ENCODE measurements at regions not wholly inside any gene's neighbourhood (a gene's known extent, or its start where the extent isn't known, plus 50 kb on each side); places are given as distances from the start of the nearest gene placed in this dataset.

GRCh38 chr10:35986756-35987502, 344.8 kb upstream of the FZD8 start:
- Histone ChIP-seq H4K20me1 (ENCODE audit: insufficient read depth, low read length) (no peaks in the 10 kb centered on the region), H2BK15ac (ENCODE audit: low read depth, low read length) (no peak overlapping the region), H3K36me3 (ENCODE audit: control insufficient read depth, insufficient read depth, low read length) (no peaks in the 10 kb centered on the region), H4K91ac (ENCODE audit: insufficient read depth, low read depth, low read length) (no peak overlapping the region), H3K27me3 (ENCODE audit: control insufficient read depth, insufficient read depth, low read length) (no peaks in the 10 kb centered on the region; the same call in 1 of the 2 replicates), H2AK9ac (replicated peaks; ENCODE audit: low read depth, low read length, poor library complexity) (no peak overlapping the region), H2AFZ (replicated peaks; ENCODE audit: low read length, poor library complexity) (no peak overlapping the region), H3K4ac (ENCODE audit: low read depth, low read length) (no peak overlapping the region), H2BK20ac (ENCODE audit: low read depth, low read length) (no peak overlapping the region), H3K79me1 (ENCODE audit: low read depth in 1 of 2, low read length in 2 of 2) (no peaks in the 10 kb centered on the region), H3K9me3 (ENCODE audit: control insufficient read depth, insufficient read depth, low read length) (no peaks in the 10 kb centered on the region), H3K4me1 (ENCODE audit: control insufficient read depth, insufficient read depth, low read length) (no peaks in the 10 kb centered on the region), H3K9me1 (ENCODE audit: insufficient read depth, low read length) (no peaks in the 10 kb centered on the region), H2AK5ac (ENCODE audit: low read depth, low read length) (no peak overlapping the region), H3K4me3 (ENCODE audit: insufficient read depth, low read depth, low read length) (no peak overlapping the region), H4K8ac (ENCODE audit: low read depth in 2 of 2, low read length in 2 of 2) (no peak overlapping the region), H4K5ac (ENCODE audit: low read depth, low read length) (no peak overlapping the region), H3K14ac (replicated peaks; ENCODE audit: low read depth, low read length) (no peak overlapping the region), H3K27ac (ENCODE audit: insufficient read depth, low read length) (no peak overlapping the region), H3K23ac (ENCODE audit: low read depth, low read length) (no peak overlapping the region), H2BK120ac (ENCODE audit: low read depth, low read length) (no peak overlapping the region), H3K18ac (ENCODE audit: low read depth, low read length) (no peak overlapping the region), H3K56ac (ENCODE audit: extremely low read depth, insufficient read depth, low read length) (no peak overlapping the region), H3K4me2 (ENCODE audit: low read depth, low read length) (no peak overlapping the region), H2BK5ac (ENCODE audit: low read depth, low read length, poor library complexity, severe bottlenecking) (no peak overlapping the region), H3K9ac (ENCODE audit: low read depth, low read length) (no peak overlapping the region)
- dilution Hi-C loops (cut with HindIII; ENCODE audit: low sequenced_read_pairs, unreplicated experiment) = no loop called here
- in situ Hi-C loops (cut with MboI; ENCODE audit: low sequenced_read_pairs) = no loop called here
- no peak for TF ChIP-seq MAFK (IDR thresholded peaks at IDR 0.05; ENCODE audit: low read depth, low read length)
- TF ChIP-seq CEBPB (IDR thresholded peaks at IDR 0.05; ENCODE audit: low read depth, low read length) = no peak
- no peak for TF ChIP-seq BHLHE40 (IDR thresholded peaks at IDR 0.05; ENCODE audit: low read depth, low read length)
- no peak for TF ChIP-seq ELK1 (IDR thresholded peaks at IDR 0.05; ENCODE audit: borderline replicate concordance, low read depth, low read length)
- TF ChIP-seq MXI1 (IDR thresholded peaks at IDR 0.05; ENCODE audit: borderline replicate concordance, low read depth, low read length) = no peak
- TF ChIP-seq CHD1 (IDR thresholded peaks at IDR 0.05; ENCODE audit: low read depth, low read length) = no peak
- TF ChIP-seq RAD21 (IDR thresholded peaks at IDR 0.05; ENCODE audit: low read length) = no peak
- TF ChIP-seq FOS (IDR thresholded peaks at IDR 0.05; ENCODE audit: low read depth, low read length) = no peak
- TF ChIP-seq SMC3 (IDR thresholded peaks at IDR 0.05; ENCODE audit: low read depth, low read length) = no peak
- no peak for TF ChIP-seq POLR2A (IDR thresholded peaks at IDR 0.05; ENCODE audit: low read depth, low read length)
- TF ChIP-seq RFX5 (IDR thresholded peaks at IDR 0.05; ENCODE audit: low read depth, low read length) = no peak
- no peak for TF ChIP-seq CTCF (conservative IDR thresholded peaks at IDR 0.05; ENCODE audit: low read depth, low read length)
- TF ChIP-seq NFE2L2 (IDR thresholded peaks at IDR 0.05; ENCODE audit: low read depth, low read length) = no peak
- TF ChIP-seq USF2 (IDR thresholded peaks at IDR 0.05; ENCODE audit: low read depth, low read length) = no peak
- no peak for TF ChIP-seq MAZ (IDR thresholded peaks at IDR 0.05; ENCODE audit: borderline replicate concordance, low read depth, low read length)
- TF ChIP-seq RCOR1 (IDR thresholded peaks at IDR 0.05; ENCODE audit: insufficient replicate concordance, low read length) = no peak
- no CpG with 5 or more reads among the region's 7 CpGs for WGBS, 2 experiments (ENCODE audit: extremely low coverage in 2 of 2, insufficient read length in 1 of 2)
- intact Hi-C loops (cut with micrococcal nuclease) = no loop called here
- BruUV-seq (replicated peaks) = no TSS peak
- CTCF ChIA-PET = interaction anchor here (0.5 kb wide), 1 partner anchor 73 kb away, joined by 4 read pairs; no protein-coding TSS in a partner anchor
- ATAC-seq (ENCODE audit: low read depth) (no peak), DNase-seq (no peak)
- POLR2A ChIA-PET (ENCODE audit: unreplicated experiment) = no interaction called here

Data from IMR-90 (cell line).